ENCODE measurements at regions not wholly inside any gene's neighbourhood (a gene's known extent, or its start where the extent isn't known, plus 50 kb on each side); places are given as distances from the start of the nearest gene placed in this dataset.

DNA sequence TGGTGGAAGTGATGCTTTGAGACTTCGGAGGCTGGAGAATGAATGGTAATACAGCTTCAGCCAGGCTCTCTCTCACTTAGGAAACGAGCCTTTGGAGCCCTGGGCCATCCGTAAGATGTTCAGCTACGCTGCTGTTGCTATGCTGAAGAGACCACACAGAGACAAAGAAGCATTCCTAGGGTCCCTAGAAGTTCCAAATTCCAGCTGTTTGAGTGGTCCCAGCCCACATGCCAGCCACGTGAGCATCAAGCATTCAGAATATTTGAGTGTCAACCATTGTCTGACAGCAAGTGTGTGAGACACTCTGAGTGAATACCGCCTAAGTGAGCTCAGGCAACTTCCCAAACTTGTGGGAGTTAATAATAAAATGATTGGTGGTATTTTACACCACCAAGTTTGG, 212.9 kb downstream of the CD47 start:
- intact Hi-C loops (cut with micrococcal nuclease): no loop called here
- Histone ChIP-seq H3K4me1 (ENCODE audit: insufficient read depth, low read length) (peaks cover 5% of the 10 kb centered on the region; the same call in 1 of the 2 replicates), H3K4me3 (ENCODE audit: low read length) (no peak overlapping the region), H3K4me2 (ENCODE audit: low read length) (no peak overlapping the region), H3K9me2 (replicated peaks; ENCODE audit: low read length) (no peaks in the 10 kb centered on the region), H3K9me3 (ENCODE audit: low read length) (no peaks in the 10 kb centered on the region), H2AFZ (ENCODE audit: low read length) (no peak overlapping the region), H3K36me3 (ENCODE audit: low read depth, low read length) (no peaks in the 10 kb centered on the region), H3F3A (ENCODE audit: low read length, unreplicated experiment) (no peaks in the 10 kb centered on the region), H3K27ac (ENCODE audit: low read length) (no peak overlapping the region), H4K20me1 (ENCODE audit: low read length) (no peaks in the 10 kb centered on the region), H3K9ac (ENCODE audit: low read length) (no peak overlapping the region), H3K27me3 (ENCODE audit: low read length) (no peaks in the 10 kb centered on the region), H3K79me2 (ENCODE audit: low read length) (no peaks in the 10 kb centered on the region)
- POLR2A ChIA-PET (ENCODE audit: unreplicated experiment): no interaction called here
- CTCF ChIA-PET: no interaction called here
- no peak for ATAC-seq
- no peak for DNase-seq
- TF ChIP-seq, protein P1, sequence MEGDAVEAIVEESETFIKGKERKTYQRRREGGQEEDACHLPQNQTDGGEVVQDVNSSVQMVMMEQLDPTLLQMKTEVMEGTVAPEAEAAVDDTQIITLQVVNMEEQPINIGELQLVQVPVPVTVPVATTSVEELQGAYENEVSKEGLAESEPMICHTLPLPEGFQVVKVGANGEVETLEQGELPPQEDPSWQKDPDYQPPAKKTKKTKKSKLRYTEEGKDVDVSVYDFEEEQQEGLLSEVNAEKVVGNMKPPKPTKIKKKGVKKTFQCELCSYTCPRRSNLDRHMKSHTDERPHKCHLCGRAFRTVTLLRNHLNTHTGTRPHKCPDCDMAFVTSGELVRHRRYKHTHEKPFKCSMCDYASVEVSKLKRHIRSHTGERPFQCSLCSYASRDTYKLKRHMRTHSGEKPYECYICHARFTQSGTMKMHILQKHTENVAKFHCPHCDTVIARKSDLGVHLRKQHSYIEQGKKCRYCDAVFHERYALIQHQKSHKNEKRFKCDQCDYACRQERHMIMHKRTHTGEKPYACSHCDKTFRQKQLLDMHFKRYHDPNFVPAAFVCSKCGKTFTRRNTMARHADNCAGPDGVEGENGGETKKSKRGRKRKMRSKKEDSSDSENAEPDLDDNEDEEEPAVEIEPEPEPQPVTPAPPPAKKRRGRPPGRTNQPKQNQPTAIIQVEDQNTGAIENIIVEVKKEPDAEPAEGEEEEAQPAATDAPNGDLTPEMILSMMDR (conservative IDR thresholded peaks at IDR 0.05; ENCODE audit: low read depth, low read length): no peak
- TF ChIP-seq EZH2phosphoT487 (IDR thresholded peaks at IDR 0.05; ENCODE audit: borderline replicate concordance, low read length) (no peak), EZH2 (IDR thresholded peaks at IDR 0.05; ENCODE audit: low read length, unreplicated experiment) (no peak)
- BruUV-seq (replicated peaks): no TSS peak

DNA sequence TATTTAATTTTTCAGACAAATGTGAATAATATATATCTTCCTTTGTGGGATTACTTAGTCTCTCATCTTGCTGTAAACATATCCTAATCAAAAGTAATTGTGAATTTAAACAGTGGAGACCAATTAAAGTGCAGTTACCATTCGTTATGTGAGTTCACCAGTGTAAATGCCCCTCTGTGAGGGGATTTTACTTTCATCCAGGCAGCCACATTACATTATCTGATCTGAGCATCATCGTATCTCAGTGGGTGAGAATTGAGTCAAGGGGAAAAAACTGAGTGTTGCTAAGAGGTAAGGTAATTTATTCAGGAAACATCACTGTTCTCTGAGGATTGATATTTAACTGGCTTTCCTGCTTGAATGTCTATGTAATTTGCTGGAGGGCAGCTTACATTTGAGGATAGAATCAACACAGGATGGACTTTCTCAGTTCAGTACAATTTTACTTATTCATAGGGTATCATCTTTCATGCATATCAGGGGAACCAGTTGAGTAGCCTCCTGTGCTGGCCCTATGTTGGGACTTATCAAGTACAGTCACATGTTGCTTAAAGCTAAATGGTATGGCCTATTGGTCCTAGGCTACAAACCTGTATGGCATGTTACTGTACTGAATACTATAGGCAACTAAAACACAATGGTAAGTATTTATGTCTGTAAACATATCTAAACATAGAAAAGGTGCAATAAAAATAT, 219.7 kb downstream of the CD47 start:
- ChIA-PET CTCF (no interaction called here), POLR2A (ENCODE audit: unreplicated experiment) (interaction anchor here (0.5 kb wide), 1 partner anchor 635 kb away, joined by 4 read pairs; no protein-coding TSS in a partner anchor)
- Histone ChIP-seq H3K27me3 (ENCODE audit: low read length) (no peaks in the 10 kb centered on the region), H3K4me3 (ENCODE audit: low read length) (no peak overlapping the region), H3K4me1 (ENCODE audit: insufficient read depth, low read length) (peaks cover 21% of the 10 kb centered on the region), H2AFZ (ENCODE audit: low read length) (no peak overlapping the region), H4K20me1 (ENCODE audit: low read length) (no peaks in the 10 kb centered on the region), H3K36me3 (ENCODE audit: low read depth, low read length) (no peaks in the 10 kb centered on the region), H3K27ac (ENCODE audit: low read length) (peak overlapping the region; percentile 12; the same call in 1 of the 2 replicates), H3K9ac (ENCODE audit: low read length) (no peak overlapping the region), H3K4me2 (ENCODE audit: low read length) (peak overlapping the region; percentile 18), H3F3A (ENCODE audit: low read length, unreplicated experiment) (no peaks in the 10 kb centered on the region), H3K79me2 (ENCODE audit: low read length) (no peaks in the 10 kb centered on the region), H3K9me2 (replicated peaks; ENCODE audit: low read length) (no peaks in the 10 kb centered on the region), H3K9me3 (ENCODE audit: low read length) (no peaks in the 10 kb centered on the region)
- DNase-seq: peak; percentile 73
- ATAC-seq: peak; percentile 69
- BruUV-seq (replicated peaks): no TSS peak
- intact Hi-C loops (cut with micrococcal nuclease): no loop called here
- TF ChIP-seq, protein P1 (conservative IDR thresholded peaks at IDR 0.05; ENCODE audit: low read depth, low read length): no peak

DNA sequence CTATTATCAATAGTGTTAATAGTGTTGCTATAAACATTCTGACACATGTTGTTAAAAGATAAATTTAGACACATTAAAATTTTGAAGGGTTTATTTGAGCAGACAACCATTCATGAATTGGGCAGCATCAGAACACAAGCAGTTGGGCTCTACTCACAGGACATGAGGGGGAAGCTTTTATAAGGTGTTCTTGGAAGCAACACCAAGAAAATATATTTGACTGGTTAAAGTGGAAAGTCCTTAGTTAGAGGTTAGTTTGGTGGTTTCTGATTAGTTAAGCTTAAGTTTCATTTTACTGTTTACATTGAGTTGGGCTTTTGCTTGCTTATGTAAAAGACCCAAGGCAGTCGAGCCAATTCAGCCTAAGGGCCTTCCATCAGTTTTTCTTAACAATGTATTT, 220.7 kb downstream of the CD47 start:
- ChIA-PET POLR2A (ENCODE audit: unreplicated experiment) (interaction anchor here (0.6 kb wide), 1 partner anchor 477 kb away, joined by 4 read pairs; no protein-coding TSS in a partner anchor), CTCF (no interaction called here)
- Histone ChIP-seq H3K9me3 (ENCODE audit: low read length) (no peaks in the 10 kb centered on the region), H4K20me1 (ENCODE audit: low read length) (no peaks in the 10 kb centered on the region), H3F3A (ENCODE audit: low read length, unreplicated experiment) (no peaks in the 10 kb centered on the region), H3K36me3 (ENCODE audit: low read depth, low read length) (no peaks in the 10 kb centered on the region), H3K9ac (ENCODE audit: low read length) (no peak overlapping the region), H3K9me2 (replicated peaks; ENCODE audit: low read length) (no peaks in the 10 kb centered on the region), H3K27ac (ENCODE audit: low read length) (no peak overlapping the region), H3K79me2 (ENCODE audit: low read length) (no peaks in the 10 kb centered on the region), H3K4me2 (ENCODE audit: low read length) (no peak overlapping the region), H2AFZ (ENCODE audit: low read length) (no peak overlapping the region), H3K4me3 (ENCODE audit: low read length) (no peak overlapping the region), H3K4me1 (ENCODE audit: insufficient read depth, low read length) (peaks cover 21% of the 10 kb centered on the region), H3K27me3 (ENCODE audit: low read length) (no peaks in the 10 kb centered on the region)
- DNase-seq (no peak), ATAC-seq (no peak)
- intact Hi-C loops (cut with micrococcal nuclease): no loop called here
- BruUV-seq (replicated peaks): no TSS peak
- TF ChIP-seq, protein P1 (conservative IDR thresholded peaks at IDR 0.05; ENCODE audit: low read depth, low read length): no peak
- TF ChIP-seq EZH2 (IDR thresholded peaks at IDR 0.05; ENCODE audit: low read length, unreplicated experiment): no peak
- TF ChIP-seq EZH2phosphoT487 (IDR thresholded peaks at IDR 0.05; ENCODE audit: borderline replicate concordance, low read length): no peak

Data from PC-3 (cell line).